Muscle of leg (tissue), 3 donors: ENCODE measurements at regions not wholly inside any gene's neighbourhood (a gene's known extent, or its start where the extent isn't known, plus 50 kb on each side); places are given as distances from the start of the nearest gene placed in this dataset.
A peak's percentile ranks its signal among the peaks of the same experiment; 100 is the strongest.

Experiments
- DNase-seq: peaks from one replicate; pipeline ENCODE4 v3.0.0; 2013
- H3K27ac ChIP-seq: one replicate; pipeline ENCODE4 v1.5.1; 2013; ENCODE audit warnings: mild to moderate bottlenecking, low read length, control low read depth
- H3K27me3 ChIP-seq: one replicate; pipeline ENCODE4 v1.6.1; 2013; ENCODE audit warnings: low read length; ENCODE audit not compliant: control insufficient read depth, insufficient read depth
- H3K36me3 ChIP-seq: one replicate; pipeline ENCODE4 v1.6.1; 2013; ENCODE audit warnings: low read length; ENCODE audit not compliant: control insufficient read depth, insufficient read depth
- H3K4me1 ChIP-seq: one replicate; pipeline ENCODE4 v1.6.1; 2013; ENCODE audit warnings: low read length; ENCODE audit not compliant: control insufficient read depth, insufficient read depth
- H3K4me3 ChIP-seq: one replicate; pipeline ENCODE4 v1.5.1; 2013; ENCODE audit warnings: low read length, control low read depth
- H3K9me3 ChIP-seq: replicated peaks from 2 replicates; pipeline ENCODE4 v1.6.1; 2013; ENCODE audit warnings: low read depth, low read length; ENCODE audit not compliant: control insufficient read depth
- WGBS: methylation state at CpG from one replicate; pipeline ENCODE4 v1.1.5; 2013; ENCODE audit warnings: missing lambda C conversion rate; ENCODE audit not compliant: insufficient coverage; 5-methylcytosine and 5-hydroxymethylcytosine counted together

GRCh38 chr9:28025186-28025585 lies 451.9 kb upstream of the C9orf72 start:
- no peaks in the 10 kb centered on the region for H3K36me3 ChIP-seq
- WGBS = 83% methylated on average over 1 of the region's 2 CpGs
- no peak overlapping the region for H3K4me3 ChIP-seq
- H3K9me3 ChIP-seq = no peaks in the 10 kb centered on the region
- H3K4me1 ChIP-seq = no peaks in the 10 kb centered on the region
- no peaks in the 10 kb centered on the region for H3K27me3 ChIP-seq
- no peak overlapping the region for H3K27ac ChIP-seq
- no peak for DNase-seq

- Histone ChIP-seq H3K4me1 (no peaks in the 10 kb centered on the region), H3K9me3 (no peaks in the 10 kb centered on the region), H3K4me3 (no peak overlapping the region), H3K27ac (no peak overlapping the region), H3K27me3 (no peaks in the 10 kb centered on the region), H3K36me3 (no peaks in the 10 kb centered on the region)
- no peak for DNase-seq
- WGBS = no CpG with 5 or more reads among the region's 5 CpGs
Measured at GRCh38 chr9:28031521-28032267, 458.4 kb upstream of the C9orf72 start.

DNA sequence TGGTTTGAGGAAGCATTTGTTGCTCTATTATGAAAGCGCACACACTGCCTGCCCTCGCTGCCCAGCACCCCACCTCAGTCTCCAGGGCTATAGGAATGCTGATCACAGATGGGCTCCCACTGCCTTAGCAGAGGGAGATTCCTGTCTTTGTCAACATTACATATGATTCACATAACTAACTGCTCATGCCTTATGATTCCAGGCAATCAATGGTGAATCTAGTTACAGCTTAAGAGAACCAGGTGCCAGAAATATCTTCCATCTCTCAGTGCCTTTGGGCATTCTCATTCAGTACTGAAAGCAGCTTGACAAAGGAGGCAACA lies 458.9 kb upstream of the C9orf72 start:
- no peak for DNase-seq
- no peak overlapping the region for H3K4me3 ChIP-seq
- no peak overlapping the region for H3K27ac ChIP-seq
- H3K27me3 ChIP-seq = no peaks in the 10 kb centered on the region
- H3K4me1 ChIP-seq = no peaks in the 10 kb centered on the region
- H3K36me3 ChIP-seq = no peaks in the 10 kb centered on the region
- no peaks in the 10 kb centered on the region for H3K9me3 ChIP-seq
- 75% methylated on average over 2 of the region's 2 CpGs for WGBS

- H3K4me3 ChIP-seq = no peak overlapping the region
- no peaks in the 10 kb centered on the region for H3K27me3 ChIP-seq
- H3K36me3 ChIP-seq = no peaks in the 10 kb centered on the region
- 40% methylated on average over 2 of the region's 6 CpGs for WGBS
- DNase-seq = no peak
- no peaks in the 10 kb centered on the region for H3K4me1 ChIP-seq
- no peak overlapping the region for H3K27ac ChIP-seq
- H3K9me3 ChIP-seq = no peaks in the 10 kb centered on the region
Measured at GRCh38 chr9:28034242-28034641, 461.0 kb upstream of the C9orf72 start.

GRCh38 chr9:28037968-28038367 lies 464.7 kb upstream of the C9orf72 start:
- DNase-seq = no peak
- Histone ChIP-seq H3K36me3 (no peaks in the 10 kb centered on the region), H3K27me3 (no peaks in the 10 kb centered on the region), H3K27ac (no peak overlapping the region), H3K9me3 (no peaks in the 10 kb centered on the region), H3K4me3 (no peak overlapping the region), H3K4me1 (no peaks in the 10 kb centered on the region)
- WGBS = no CpG with 5 or more reads among the region's 1 CpG

- H3K4me3 ChIP-seq = no peak overlapping the region
- H3K36me3 ChIP-seq = no peaks in the 10 kb centered on the region
- no peaks in the 10 kb centered on the region for H3K9me3 ChIP-seq
- H3K27me3 ChIP-seq = no peaks in the 10 kb centered on the region
- no CpG with 5 or more reads among the region's 3 CpGs for WGBS
- peak overlapping the region; percentile 49 for H3K27ac ChIP-seq
- H3K4me1 ChIP-seq = peaks cover 2% of the 10 kb centered on the region
- DNase-seq = peak; percentile 72
Measured at GRCh38 chr9:28045051-28045450, 471.8 kb upstream of the C9orf72 start.

DNA sequence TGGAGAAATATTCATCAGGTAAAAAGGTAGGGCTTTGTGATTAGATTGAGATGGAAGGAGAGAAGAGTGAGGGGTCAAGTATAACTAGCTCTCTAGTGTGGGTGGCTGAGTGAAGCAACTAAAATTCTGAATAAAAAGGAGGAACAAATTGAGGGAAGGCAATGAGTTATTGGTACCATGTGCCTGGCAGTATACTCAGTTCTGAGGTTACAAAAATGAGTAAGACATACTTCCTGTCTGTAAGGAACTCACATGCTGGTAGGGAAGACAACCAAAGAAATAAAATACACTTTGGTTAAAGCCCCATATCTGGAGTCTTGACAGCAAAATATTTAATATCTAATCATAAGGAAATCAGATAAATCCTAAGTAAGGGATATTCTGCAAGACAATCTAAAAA lies 476.8 kb upstream of the C9orf72 start:
- no peaks in the 10 kb centered on the region for H3K4me1 ChIP-seq
- H3K27ac ChIP-seq = no peak overlapping the region
- H3K4me3 ChIP-seq = no peak overlapping the region
- no peaks in the 10 kb centered on the region for H3K36me3 ChIP-seq
- no peak for DNase-seq
- H3K9me3 ChIP-seq = no peaks in the 10 kb centered on the region
- no peaks in the 10 kb centered on the region for H3K27me3 ChIP-seq

DNA sequence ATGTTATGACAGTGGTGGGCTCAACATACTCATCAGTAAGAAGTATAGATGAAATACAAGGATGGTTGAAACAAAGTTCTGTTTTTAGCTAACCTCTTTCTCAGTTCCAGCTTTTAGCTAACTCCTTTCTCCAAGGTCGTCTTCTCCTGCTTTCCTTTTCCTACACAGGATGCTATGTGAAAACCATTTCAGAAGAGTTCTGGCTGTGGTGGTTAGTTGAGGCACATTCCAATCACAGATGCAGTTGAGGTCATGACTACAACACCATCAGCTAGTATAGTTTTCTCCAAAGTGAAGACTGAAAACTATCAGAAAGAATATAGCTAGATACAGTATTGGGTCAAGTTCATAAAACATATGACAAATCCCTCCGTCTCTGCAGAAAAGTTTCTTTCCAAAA lies 477.7 kb upstream of the C9orf72 start:
- H3K4me1 ChIP-seq = no peaks in the 10 kb centered on the region
- DNase-seq = no peak
- no peaks in the 10 kb centered on the region for H3K27me3 ChIP-seq
- no peaks in the 10 kb centered on the region for H3K36me3 ChIP-seq
- H3K4me3 ChIP-seq = no peak overlapping the region
- no peak overlapping the region for H3K27ac ChIP-seq
- WGBS = 60% methylated on average over 1 of the region's 2 CpGs
- H3K9me3 ChIP-seq = no peaks in the 10 kb centered on the region

- no peaks in the 10 kb centered on the region for H3K4me1 ChIP-seq
- peak; percentile 45 for DNase-seq
- 80% methylated on average over 1 of the region's 5 CpGs for WGBS
- H3K27ac ChIP-seq = no peak overlapping the region
- H3K27me3 ChIP-seq = no peaks in the 10 kb centered on the region
- H3K4me3 ChIP-seq = no peak overlapping the region
- no peaks in the 10 kb centered on the region for H3K9me3 ChIP-seq
- no peaks in the 10 kb centered on the region for H3K36me3 ChIP-seq
Measured at GRCh38 chr9:28051559-28052503, 478.6 kb upstream of the C9orf72 start.

- no peaks in the 10 kb centered on the region for H3K9me3 ChIP-seq
- H3K27me3 ChIP-seq = no peaks in the 10 kb centered on the region
- no peak overlapping the region for H3K4me3 ChIP-seq
- H3K36me3 ChIP-seq = no peaks in the 10 kb centered on the region
- no peaks in the 10 kb centered on the region for H3K4me1 ChIP-seq
- no peak overlapping the region for H3K27ac ChIP-seq
- WGBS = 36% methylated on average over 2 of the region's 7 CpGs
- peak; percentile 23 for DNase-seq
Measured at GRCh38 chr9:28053096-28053777, 480.0 kb upstream of the C9orf72 start.
